HEK293T (cell line): ENCODE measurements at regions not wholly inside any gene's neighbourhood (a gene's known extent, or its start where the extent isn't known, plus 50 kb on each side); places are given as distances from the start of the nearest gene placed in this dataset.

Experiments
- BHLHE40 ChIP-seq: fragments of 450-650 bp; IDR thresholded peaks from 2 replicates; pipeline ENCODE4 v1.6.1; 2016; ENCODE audit warnings: mild to moderate bottlenecking, moderate library complexity, borderline replicate concordance
- ELF4 ChIP-seq: fragments of 450-650 bp; IDR thresholded peaks from 2 replicates; pipeline ENCODE4 v1.6.1; 2017; ENCODE audit warnings: antibody characterized with exemption
- FOXK2 ChIP-seq: fragments of 450-650 bp; IDR thresholded peaks from 2 replicates; pipeline ENCODE4 v1.6.1; 2016; ENCODE audit warnings: mild to moderate bottlenecking
- FOXM1 ChIP-seq: fragments of 450-650 bp; IDR thresholded peaks from 2 replicates; pipeline ENCODE4 v1.6.1; 2017; ENCODE audit warnings: mild to moderate bottlenecking, borderline replicate concordance
- HDGF ChIP-seq: fragments of 450-650 bp; IDR thresholded peaks from 2 replicates; pipeline ENCODE4 v1.6.1; 2017; ENCODE audit warnings: antibody characterized with exemption, borderline replicate concordance
- L3MBTL2 ChIP-seq: fragments of 450-650 bp; conservative IDR thresholded peaks from 2 replicates; pipeline ENCODE4 v1.6.1; 2016; ENCODE audit warnings: mild to moderate bottlenecking
- NFRKB ChIP-seq: fragments of 450-650 bp; IDR thresholded peaks from 2 replicates; pipeline ENCODE4 v1.6.1; 2016; ENCODE audit warnings: mild to moderate bottlenecking, moderate library complexity
- SP1 ChIP-seq: fragments of 450-650 bp; IDR thresholded peaks from 2 replicates; pipeline ENCODE4 v1.6.1; 2017
- SUZ12 ChIP-seq: fragments of 450-650 bp; IDR thresholded peaks from 2 replicates; pipeline ENCODE4 v1.6.1; 2016; ENCODE audit warnings: mild to moderate bottlenecking
- ZNF384 ChIP-seq: fragments of 450-650 bp; IDR thresholded peaks from 2 replicates; pipeline ENCODE4 v1.6.1; 2016

GRCh38 chr5:67725604-67726003 is 490.0 kb upstream of the PIK3R1 start:
- TF ChIP-seq L3MBTL2 (no peak), SP1 (no peak), FOXK2 (no peak), SUZ12 (no peak), FOXM1 (no peak), ELF4 (no peak), HDGF (no peak), ZNF384 (no peak), NFRKB (no peak), BHLHE40 (no peak)
